K562 (cell line): ENCODE measurements at regions not wholly inside any gene's neighbourhood (a gene's known extent, or its start where the extent isn't known, plus 50 kb on each side); places are given as distances from the start of the nearest gene placed in this dataset.

Experiments used
- ATAC-seq: fragments of 200-7000 bp; cut with Tn5 transposase; 3 replicates; pipeline ENCODE4 v1.9.1; 2020; ENCODE audit warnings: moderate library complexity
- BruUV-seq: library from RNA; stranded (reverse); fragments of 400-500 nt; replicated peaks from 2 replicates; lab custom pipeline; 2021; lab: Mats Ljungman, UMichigan
- CTCF ChIA-PET: fragments of 300-600 bp; formaldehyde crosslinking; extraction: SDS; loops from one replicate; lab custom pipeline; 2021; ENCODE audit warnings: low intra/inter-chr PET ratio; lab: Yijun Ruan, JAX
- POLR2A ChIA-PET: fragments of 300-600, 350-650 bp; sonication (Branson Sonifier 250); formaldehyde crosslinking; extraction: SDS; loops from one replicate; lab custom pipeline; 2021; ENCODE audit warnings: antibody characterized with exemption, inconsistent platforms; lab: Yijun Ruan, JAX
- DNase-seq, 4 experiments: peaks; one replicate each; pipeline versions ENCODE4 v3.0.0 to v3.0.0-alpha.2; 2011 to 2018; ENCODE audit warnings: low spot score in 3 of 4, mixed read lengths in 3 of 4; ENCODE audit errors: extremely low read depth in 1 of 4
- FAIRE-seq: peaks from 2 replicates; lab custom pipeline; 2011; peaks lifted over from hg19 to GRCh38; lab: Jason Lieb, UNC
- H2AFZ ChIP-seq: 2 replicates; pipeline ENCODE4 v1.6.0; 2011; ENCODE audit warnings: low read depth, low read length, control low read depth, inconsistent platforms
- H3K27ac ChIP-seq: fragments of 200-600 bp; 3 replicates; pipeline ENCODE4 v1.8.0; 2011; ENCODE audit warnings: low read depth, mild to moderate bottlenecking, control low read depth, inconsistent platforms, low read length, moderate library complexity, mixed read lengths; ENCODE audit errors: extremely low read depth
- H3K27me3 ChIP-seq, 2 experiments: fragments of 300-600 bp in 1 of 2; 2 replicates in 1 of 2; 3 replicates in 1 of 2; pipeline versions ENCODE4 v1.6.0 to v1.8.0; 2011; ENCODE audit warnings: inconsistent platforms in 2 of 2, low read length in 2 of 2, mild to moderate bottlenecking in 1 of 2, mixed read lengths in 1 of 2, moderate library complexity in 1 of 2; ENCODE audit not compliant: control insufficient read depth in 2 of 2, insufficient read depth in 2 of 2
- H3K36me3 ChIP-seq: fragments of 300-600 bp; 3 replicates; pipeline ENCODE4 v1.8.0; 2011; ENCODE audit warnings: mild to moderate bottlenecking, low read length, inconsistent platforms; ENCODE audit not compliant: control insufficient read depth, insufficient read depth
- H3K4me1 ChIP-seq, 2 experiments: fragments of 200-600 bp in 1 of 2; replicated peaks in 1 of 2; 2 replicates in 1 of 2; 3 replicates in 1 of 2; pipeline versions ENCODE4 v1.5.1 to v1.8.0; 2011; ENCODE audit warnings: inconsistent platforms in 2 of 2, low read length in 2 of 2, mild to moderate bottlenecking in 1 of 2, mixed read lengths in 1 of 2, moderate library complexity in 1 of 2; ENCODE audit not compliant: control insufficient read depth in 2 of 2, insufficient read depth in 2 of 2
- H3K4me2 ChIP-seq: 2 replicates; pipeline ENCODE4 v1.6.1; 2011; ENCODE audit warnings: low read length, control low read depth, inconsistent platforms, mixed read lengths; ENCODE audit not compliant: insufficient read depth
- H3K4me3 ChIP-seq: fragments of 200-600 bp; sonication (generic), shearing (Covaris generic); 2 replicates; pipeline ENCODE4 v1.5.1; 2016; ENCODE audit warnings: control low read depth, inconsistent platforms
- H3K79me2 ChIP-seq: fragments of 200-600 bp; 3 replicates; pipeline ENCODE4 v1.8.0; 2011; ENCODE audit warnings: low read length, inconsistent platforms; ENCODE audit not compliant: control insufficient read depth, insufficient read depth
- H3K9ac ChIP-seq, 2 experiments: 2 replicates each; pipeline versions ENCODE4 v1.6.0 to v1.6.1; 2011; ENCODE audit warnings: low read depth in 2 of 2, low read length in 2 of 2, control low read depth in 1 of 2, inconsistent platforms in 1 of 2, mild to moderate bottlenecking in 1 of 2, mixed read lengths in 1 of 2; ENCODE audit not compliant: insufficient read depth in 1 of 2
- H3K9me1 ChIP-seq: one replicate; pipeline ENCODE4 v1.6.0; 2011; ENCODE audit warnings: inconsistent platforms, mild to moderate bottlenecking, low read length, moderate library complexity; ENCODE audit not compliant: control insufficient read depth, insufficient read depth
- H3K9me3 ChIP-seq: replicated peaks from 2 replicates; pipeline ENCODE4 v1.5.1; 2011; ENCODE audit warnings: low read depth, low read length, inconsistent platforms; ENCODE audit not compliant: control insufficient read depth, insufficient read depth
- H4K20me1 ChIP-seq: replicated peaks from 2 replicates; pipeline ENCODE4 v1.6.1; 2011; ENCODE audit warnings: low read length, inconsistent platforms, mixed read lengths; ENCODE audit not compliant: control insufficient read depth, insufficient read depth
- CCNT2 ChIP-seq: IDR thresholded peaks from 2 replicates; pipeline ENCODE4 v1.6.1; 2011; ENCODE audit warnings: borderline replicate concordance, low read depth, mild to moderate bottlenecking, moderate library complexity, mixed read lengths, low read length; ENCODE audit not compliant: insufficient read length; ENCODE audit errors: extremely low read depth
- DEAF1 ChIP-seq: fragments of 450-650 bp; formaldehyde crosslinking; IDR thresholded peaks from 2 replicates; pipeline ENCODE4 v1.4.0; 2020; ENCODE audit warnings: mild to moderate bottlenecking, moderate library complexity
- ETS2 ChIP-seq: IDR thresholded peaks from 2 replicates; pipeline ENCODE4 v1.6.1; 2016; ENCODE audit warnings: borderline replicate concordance, missing genetic modification characterization, mild to moderate bottlenecking, moderate library complexity, missing compliant biosample characterization; ENCODE audit not compliant: poor library complexity, severe bottlenecking
- FOXJ3 ChIP-seq: sonication (generic); formaldehyde crosslinking; IDR thresholded peaks from 2 replicates; pipeline ENCODE4 v1.4.0; 2020; ENCODE audit warnings: mild to moderate bottlenecking, missing genetic modification reagents
- MTA1 ChIP-seq: fragments of 450-650 bp; IDR thresholded peaks from 2 replicates; pipeline ENCODE4 v1.6.1; 2017; ENCODE audit warnings: borderline replicate concordance
- SOX6 ChIP-seq: fragments of 450-650 bp; IDR thresholded peaks from 2 replicates; pipeline ENCODE4 v1.6.1; 2014; ENCODE audit warnings: mild to moderate bottlenecking
- SPI1 ChIP-seq: IDR thresholded peaks from 2 replicates; pipeline ENCODE4 v1.6.1; 2011; ENCODE audit warnings: low read depth, low read length, control low read depth, borderline replicate concordance
- ZNF165 ChIP-seq: fragments of 250-450 bp; sonication (Bioruptor Pico); IDR thresholded peaks from 2 replicates; pipeline ENCODE4 v1.4.0; 2020; ENCODE audit warnings: borderline replicate concordance
- ZNF740 ChIP-seq, 3 experiments: fragments of 200-800 bp in 1 of 3; sonication (Bioruptor generic) in 1 of 3; sonication (generic) in 1 of 3; formaldehyde crosslinking in 1 of 3; IDR thresholded peaks; 2 replicates each; pipeline versions ENCODE4 v1.6.1 to v1.8.0; 2016 to 2022; ENCODE audit warnings: mild to moderate bottlenecking in 2 of 3, missing compliant biosample characterization in 2 of 3, missing genetic modification characterization in 2 of 3, missing genetic modification reagents in 1 of 3
- WGBS: fragments of 100-300 bp; shearing (Covaris generic); methylation state at CpG from one replicate; pipeline ENCODE4 v1.1.6; 2016; ENCODE audit warnings: low coverage, mixed read lengths; ENCODE audit not compliant: insufficient coverage; ENCODE audit errors: missing lambda C conversion rate; 5-methylcytosine and 5-hydroxymethylcytosine counted together
- in situ Hi-C: fragments of 300-500 bp; cut with MboI; formaldehyde crosslinking; loops from 4 replicates; pipeline ENCODE4 v1.15.0; 2018; ENCODE audit warnings: inconsistent platforms, mixed read lengths
- intact Hi-C: fragments of 100-400 bp; cut with micrococcal nuclease; formaldehyde crosslinking; loops from 2 replicates; pipeline ENCODE4 v1.14.2; 2022
- TF ChIP-seq, protein P1 (sequence below): fragments of 250-450 bp; sonication (Bioruptor Pico); IDR thresholded peaks from 2 replicates; pipeline ENCODE4 v1.4.0; 2020
- TF ChIP-seq, protein P2 (sequence below): sonication (generic); formaldehyde crosslinking; IDR thresholded peaks from 2 replicates; pipeline ENCODE4 v1.8.0; 2022; ENCODE audit warnings: mild to moderate bottlenecking, missing genetic modification reagents

- intact Hi-C loops, result no loop called here
- no peak for ATAC-seq
- no TSS peak for BruUV-seq
- ChIA-PET CTCF (no interaction called here), POLR2A (no interaction called here)
- DNase-seq, result no peak
- no peak overlapping the region for H2AFZ ChIP-seq
- H3K9me1 ChIP-seq, result no peaks in the 10 kb centered on the region
- H3K4me2 ChIP-seq, result no peak overlapping the region
- no peak for FAIRE-seq
- H3K9ac ChIP-seq, result no peak overlapping the region
- no peaks in the 10 kb centered on the region for H3K4me1 ChIP-seq
- H3K79me2 ChIP-seq, result no peaks in the 10 kb centered on the region
- no peaks in the 10 kb centered on the region for H4K20me1 ChIP-seq
- no peaks in the 10 kb centered on the region for H3K27me3 ChIP-seq
- H3K9me3 ChIP-seq, result no peaks in the 10 kb centered on the region
- no peaks in the 10 kb centered on the region for H3K36me3 ChIP-seq
- H3K4me3 ChIP-seq, result no peak overlapping the region
- no peak overlapping the region for H3K27ac ChIP-seq
- 4% methylated on average over 4 of the region's 4 CpGs for WGBS
- in situ Hi-C loops, result no loop called here
- no peak for TF ChIP-seq CCNT2
- no peak for TF ChIP-seq ETS2
- no peak for TF ChIP-seq DEAF1 (CRISPR knock-in tag)
- TF ChIP-seq ZNF740 (CRISPR knock-in tag; IDR thresholded peaks at IDR 0.05), result no peak
- TF ChIP-seq ZNF740 (tag; IDR thresholded peaks at IDR 0.05), result no peak
- TF ChIP-seq, protein P1, sequence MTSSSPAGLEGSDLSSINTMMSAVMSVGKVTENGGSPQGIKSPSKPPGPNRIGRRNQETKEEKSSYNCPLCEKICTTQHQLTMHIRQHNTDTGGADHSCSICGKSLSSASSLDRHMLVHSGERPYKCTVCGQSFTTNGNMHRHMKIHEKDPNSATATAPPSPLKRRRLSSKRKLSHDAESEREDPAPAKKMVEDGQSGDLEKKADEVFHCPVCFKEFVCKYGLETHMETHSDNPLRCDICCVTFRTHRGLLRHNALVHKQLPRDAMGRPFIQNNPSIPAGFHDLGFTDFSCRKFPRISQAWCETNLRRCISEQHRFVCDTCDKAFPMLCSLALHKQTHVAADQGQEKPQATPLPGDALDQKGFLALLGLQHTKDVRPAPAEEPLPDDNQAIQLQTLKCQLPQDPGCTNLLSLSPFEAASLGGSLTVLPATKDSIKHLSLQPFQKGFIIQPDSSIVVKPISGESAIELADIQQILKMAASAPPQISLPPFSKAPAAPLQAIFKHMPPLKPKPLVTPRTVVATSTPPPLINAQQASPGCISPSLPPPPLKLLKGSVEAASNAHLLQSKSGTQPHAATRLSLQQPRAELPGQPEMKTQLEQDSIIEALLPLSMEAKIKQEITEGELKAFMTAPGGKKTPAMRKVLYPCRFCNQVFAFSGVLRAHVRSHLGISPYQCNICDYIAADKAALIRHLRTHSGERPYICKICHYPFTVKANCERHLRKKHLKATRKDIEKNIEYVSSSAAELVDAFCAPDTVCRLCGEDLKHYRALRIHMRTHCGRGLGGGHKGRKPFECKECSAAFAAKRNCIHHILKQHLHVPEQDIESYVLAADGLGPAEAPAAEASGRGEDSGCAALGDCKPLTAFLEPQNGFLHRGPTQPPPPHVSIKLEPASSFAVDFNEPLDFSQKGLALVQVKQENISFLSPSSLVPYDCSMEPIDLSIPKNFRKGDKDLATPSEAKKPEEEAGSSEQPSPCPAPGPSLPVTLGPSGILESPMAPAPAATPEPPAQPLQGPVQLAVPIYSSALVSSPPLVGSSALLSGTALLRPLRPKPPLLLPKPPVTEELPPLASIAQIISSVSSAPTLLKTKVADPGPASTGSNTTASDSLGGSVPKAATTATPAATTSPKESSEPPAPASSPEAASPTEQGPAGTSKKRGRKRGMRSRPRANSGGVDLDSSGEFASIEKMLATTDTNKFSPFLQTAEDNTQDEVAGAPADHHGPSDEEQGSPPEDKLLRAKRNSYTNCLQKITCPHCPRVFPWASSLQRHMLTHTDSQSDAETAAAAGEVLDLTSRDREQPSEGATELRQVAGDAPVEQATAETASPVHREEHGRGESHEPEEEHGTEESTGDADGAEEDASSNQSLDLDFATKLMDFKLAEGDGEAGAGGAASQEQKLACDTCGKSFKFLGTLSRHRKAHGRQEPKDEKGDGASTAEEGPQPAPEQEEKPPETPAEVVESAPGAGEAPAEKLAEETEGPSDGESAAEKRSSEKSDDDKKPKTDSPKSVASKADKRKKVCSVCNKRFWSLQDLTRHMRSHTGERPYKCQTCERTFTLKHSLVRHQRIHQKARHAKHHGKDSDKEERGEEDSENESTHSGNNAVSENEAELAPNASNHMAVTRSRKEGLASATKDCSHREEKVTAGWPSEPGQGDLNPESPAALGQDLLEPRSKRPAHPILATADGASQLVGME, result no peak
- TF ChIP-seq SPI1, result no peak
- TF ChIP-seq MTA1, result no peak
- TF ChIP-seq, protein P2, sequence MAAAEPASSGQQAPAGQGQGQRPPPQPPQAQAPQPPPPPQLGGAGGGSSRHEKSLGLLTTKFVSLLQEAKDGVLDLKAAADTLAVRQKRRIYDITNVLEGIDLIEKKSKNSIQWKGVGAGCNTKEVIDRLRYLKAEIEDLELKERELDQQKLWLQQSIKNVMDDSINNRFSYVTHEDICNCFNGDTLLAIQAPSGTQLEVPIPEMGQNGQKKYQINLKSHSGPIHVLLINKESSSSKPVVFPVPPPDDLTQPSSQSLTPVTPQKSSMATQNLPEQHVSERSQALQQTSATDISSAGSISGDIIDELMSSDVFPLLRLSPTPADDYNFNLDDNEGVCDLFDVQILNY (CRISPR knock-in tag), result no peak
- no peak for TF ChIP-seq ZNF165
- no peak for TF ChIP-seq FOXJ3 (CRISPR knock-in tag)
- TF ChIP-seq SOX6, result no peak
Measured at GRCh38 chr7:80387634-80388193, 124.2 kb downstream of the GNAT3 start.
